ENCODE measurements at regions not wholly inside any gene's neighbourhood (a gene's known extent, or its start where the extent isn't known, plus 50 kb on each side); places are given as distances from the start of the nearest gene placed in this dataset.

GRCh38 chr11:119864836-119865235, 135.8 kb upstream of the NECTIN1 start:
- TF ChIP-seq CTCF (IDR thresholded peaks at IDR 0.05), result no peak
- ATAC-seq (no peak), DNase-seq (no peak)
- Histone ChIP-seq H3K27ac (no peak overlapping the region), H3K4me3 (no peak overlapping the region), H3K27me3 (peaks cover 0 to 36% (median 18%) of the 10 kb centered on the region in 7 donors), H3K36me3 (no peaks in the 10 kb centered on the region), H3K9me3 (no peaks in the 10 kb centered on the region), H3K4me1 (no peaks in the 10 kb centered on the region)
- 68 to 82% methylated on average over 7 of the region's 7 CpGs for WGBS, 2 donors
- intact Hi-C loops (cut with DNase I), result no loop called here

- 53 to 60% methylated on average over 17 of the region's 17 CpGs for WGBS, 2 donors
- Histone ChIP-seq H3K27ac (no peak overlapping the region), H3K4me3 (no peak overlapping the region), H3K9me3 (no peaks in the 10 kb centered on the region), H3K36me3 (no peaks in the 10 kb centered on the region), H3K4me1 (no peaks in the 10 kb centered on the region), H3K27me3 (peaks cover 0 to 39% (median 20%) of the 10 kb centered on the region in 7 donors)
- no peak for TF ChIP-seq CTCF (IDR thresholded peaks at IDR 0.05)
- intact Hi-C loops (cut with DNase I), result no loop called here
- ATAC-seq (no peak), DNase-seq (no peak)
These were observed 135.0 kb upstream of the NECTIN1 start for GRCh38 chr11:119863851-119864601.

GRCh38 chr11:119863236-119863635, 134.2 kb upstream of the NECTIN1 start:
- no peak for ATAC-seq

GRCh38 chr11:119861160-119861559, 132.2 kb upstream of the NECTIN1 start:
- no peak for DNase-seq
- intact Hi-C loops (cut with DNase I), result no loop called here
- no peaks in the 10 kb centered on the region for H3K36me3 ChIP-seq
- H3K27me3 ChIP-seq, result peaks cover 0 to 34% (median 12%) of the 10 kb centered on the region in 7 donors
- no peaks in the 10 kb centered on the region for H3K4me1 ChIP-seq
- TF ChIP-seq CTCF (IDR thresholded peaks at IDR 0.05), result no peak
- no peak for ATAC-seq
- H3K27ac ChIP-seq, result no peak overlapping the region
- no peak overlapping the region for H3K4me3 ChIP-seq
- WGBS, 2 donors, result 59 to 67% methylated on average over 5 of the region's 5 CpGs
- no peaks in the 10 kb centered on the region for H3K9me3 ChIP-seq

More at GRCh38 chr11:119863236-119863635, 134.2 kb upstream of the NECTIN1 start:
- DNase-seq, result no peak
- H3K4me1 ChIP-seq, result no peaks in the 10 kb centered on the region
- H3K4me3 ChIP-seq, result no peak overlapping the region
- no peak overlapping the region for H3K27ac ChIP-seq
- peaks cover 0 to 41% (median 18%) of the 10 kb centered on the region in 7 donors for H3K27me3 ChIP-seq
- WGBS, 2 donors, result 90 to 94% methylated on average over 8 of the region's 8 CpGs
- intact Hi-C loops (cut with DNase I), result no loop called here
- H3K36me3 ChIP-seq, result no peaks in the 10 kb centered on the region
- no peaks in the 10 kb centered on the region for H3K9me3 ChIP-seq
- TF ChIP-seq CTCF (IDR thresholded peaks at IDR 0.05), result no peak

Measured in heart right ventricle (tissue), 16 donors.